CD4-positive, alpha-beta T cell treated with Interleukin-6 at 100 ng/mL for 8 hours (primary cell): ENCODE measurements at regions not wholly inside any gene's neighbourhood (a gene's known extent, or its start where the extent isn't known, plus 50 kb on each side); places are given as distances from the start of the nearest gene placed in this dataset.
"Not testable (repeated sequence)": the region's sequence is repeated elsewhere in the genome, so short reads cannot be mapped to it uniquely, and the experiment has no call there.

Experiments
- DNase-seq: peaks from one replicate; pipeline ENCODE4 v3.0.0-alpha.2; 2020; ENCODE audit warnings: mixed read lengths, low spot score

DNA sequence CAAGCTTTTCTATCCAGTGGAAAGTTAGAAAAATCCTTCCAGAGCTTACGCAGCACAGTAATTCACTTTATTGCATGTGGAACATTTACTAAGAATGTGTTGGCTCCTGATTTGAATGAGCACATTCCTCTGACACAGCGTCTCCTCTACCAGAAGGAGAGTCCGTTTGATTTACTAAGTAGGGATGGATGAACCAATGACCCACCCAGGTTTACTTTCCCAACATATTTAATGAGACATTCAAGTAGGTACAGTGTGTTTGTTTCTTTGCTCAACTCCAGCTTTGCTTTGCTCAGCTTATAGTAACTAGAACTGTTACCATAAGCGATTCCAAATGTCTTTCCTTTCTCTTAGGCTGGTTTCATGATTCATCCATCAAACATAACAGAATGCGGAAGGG lies 161.7 kb downstream of the SMARCA1 start:
- DNase-seq = no peak

DNA sequence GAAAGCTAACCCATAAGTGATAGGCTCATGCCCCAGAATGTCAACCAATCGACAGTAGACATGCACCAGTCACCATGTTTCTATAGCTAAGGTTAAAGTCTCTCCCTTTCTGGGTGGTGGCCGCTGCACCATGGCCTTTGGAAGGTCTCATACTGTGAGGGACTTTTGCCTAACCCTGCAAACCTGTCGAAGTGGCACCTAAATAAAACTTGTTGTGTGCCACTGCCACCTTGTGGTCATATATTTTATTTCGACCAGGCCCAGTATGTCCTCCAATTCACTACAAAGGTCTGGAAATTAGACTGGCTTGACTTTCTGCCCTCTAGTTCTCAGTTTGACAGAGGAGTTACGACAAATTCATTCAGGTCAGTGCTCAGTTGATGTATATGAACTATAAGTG lies 163.1 kb downstream of the SMARCA1 start:
- DNase-seq = peak; percentile 7

DNA sequence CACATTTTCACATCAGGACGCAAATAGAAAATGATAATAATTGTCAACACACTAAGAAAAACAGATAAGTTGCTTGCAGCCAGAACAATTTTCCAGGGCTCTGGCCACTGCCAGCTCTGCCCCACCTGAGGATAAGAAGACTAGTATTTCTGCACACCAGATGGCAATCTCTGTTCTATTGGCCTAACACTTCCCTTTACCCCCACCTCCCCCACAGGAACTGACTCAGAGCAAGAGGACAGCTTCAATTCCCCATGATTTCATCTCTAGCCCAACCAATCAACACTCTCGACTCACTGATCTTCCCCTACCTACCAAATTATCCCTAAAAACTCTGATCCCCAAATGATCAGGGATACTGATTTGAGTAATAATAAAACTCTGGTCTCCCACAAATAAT lies 164.0 kb downstream of the SMARCA1 start:
- DNase-seq = no peak

DNA sequence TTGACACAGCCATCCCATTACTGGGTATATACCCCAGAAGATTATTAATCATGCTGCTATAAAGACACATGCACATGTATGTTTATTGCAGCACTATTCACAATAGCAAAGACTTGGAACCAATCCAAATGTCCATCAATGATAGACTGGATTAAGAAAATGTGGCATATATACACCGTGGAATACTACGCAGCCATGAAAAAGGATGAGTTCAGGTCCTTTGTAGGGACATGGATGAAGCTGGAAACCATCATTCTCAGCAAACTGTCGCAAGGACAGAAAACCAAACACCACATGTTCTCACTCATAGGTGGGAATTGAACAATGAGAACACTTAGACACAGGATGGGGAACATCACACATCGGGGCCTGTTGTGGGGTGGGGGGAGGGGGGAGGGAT lies 165.9 kb downstream of the SMARCA1 start:
- DNase-seq = not testable (repeated sequence)

DNA sequence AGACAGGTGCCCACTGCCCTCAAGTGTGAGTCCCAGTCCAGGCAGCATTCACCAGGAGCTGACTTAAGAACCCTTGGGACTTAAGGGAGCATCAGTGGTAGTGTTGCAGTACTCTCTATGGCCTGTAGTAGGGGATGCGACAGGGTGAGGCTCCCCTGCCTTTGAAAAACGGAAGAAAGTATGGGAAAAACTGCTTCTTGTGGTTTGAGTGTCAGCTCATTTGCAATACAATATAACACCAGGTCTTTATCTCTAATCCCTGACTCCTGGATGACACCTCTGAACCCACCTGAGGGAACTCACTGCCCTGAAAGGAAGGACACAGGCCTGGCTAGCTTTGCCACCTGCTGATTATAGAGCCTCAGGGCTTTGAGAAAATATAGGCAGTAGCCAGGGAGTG lies 176.0 kb downstream of the SMARCA1 start:
- DNase-seq = no peak

DNA sequence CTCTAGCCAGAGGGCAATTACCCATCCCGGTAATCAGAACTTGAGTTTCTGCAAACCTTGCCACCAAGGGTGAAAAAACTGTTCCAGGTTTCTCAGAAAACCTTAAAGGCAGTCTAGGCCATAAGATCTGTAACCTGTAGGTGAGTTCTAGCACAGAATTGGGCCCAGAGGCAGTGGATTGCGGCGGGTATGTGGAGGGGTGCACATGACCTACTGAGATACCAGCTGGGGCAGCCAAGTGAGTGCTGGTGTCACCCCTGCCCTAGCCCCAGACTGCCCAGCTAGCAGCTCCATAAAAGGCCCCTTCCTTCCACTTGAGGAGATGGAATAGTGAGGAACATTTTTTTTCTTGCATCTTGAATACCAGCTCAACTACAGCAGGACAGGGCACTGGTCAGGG lies 176.7 kb downstream of the SMARCA1 start:
- DNase-seq = no peak

DNA sequence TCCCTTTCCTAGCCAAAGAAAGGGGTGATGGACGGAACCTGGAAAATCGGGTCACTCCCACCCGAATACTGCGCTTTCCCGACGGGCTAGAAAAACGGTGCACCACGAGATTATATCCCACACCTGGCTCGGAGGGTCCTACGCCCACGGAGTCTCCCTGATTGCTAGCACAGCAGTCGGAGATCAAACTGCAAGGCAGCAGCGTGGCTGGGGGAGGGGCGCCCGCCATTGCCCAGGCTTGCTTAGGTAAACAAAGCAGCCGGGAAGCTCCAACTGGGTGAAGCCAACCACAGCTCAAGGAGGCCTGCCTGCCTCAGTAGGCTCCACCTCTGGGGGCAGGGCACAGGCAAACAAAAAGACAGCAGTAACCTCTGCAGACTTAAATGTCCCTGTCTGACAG lies 186.0 kb downstream of the SMARCA1 start:
- DNase-seq = not testable (repeated sequence)

DNA sequence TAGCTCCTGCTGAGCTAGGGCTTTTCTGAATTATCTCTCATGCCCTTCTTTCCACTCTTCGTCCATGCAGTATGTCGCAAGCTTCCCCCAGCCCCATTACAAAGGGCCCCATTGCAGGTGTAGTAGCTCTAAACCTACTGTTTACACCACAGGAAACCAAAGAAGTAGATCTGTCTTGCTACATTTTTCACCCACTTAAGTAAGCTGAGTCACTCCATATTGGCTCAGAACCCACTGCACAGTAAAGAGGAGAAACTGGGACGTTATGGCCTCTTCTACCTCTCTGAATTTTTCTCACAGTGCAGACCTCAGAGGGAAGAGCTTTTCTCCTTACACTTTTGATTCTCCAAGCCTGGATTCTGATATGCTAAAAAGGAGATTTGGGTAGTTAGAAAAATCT lies 200.2 kb downstream of the SMARCA1 start:
- no peak for DNase-seq

DNA sequence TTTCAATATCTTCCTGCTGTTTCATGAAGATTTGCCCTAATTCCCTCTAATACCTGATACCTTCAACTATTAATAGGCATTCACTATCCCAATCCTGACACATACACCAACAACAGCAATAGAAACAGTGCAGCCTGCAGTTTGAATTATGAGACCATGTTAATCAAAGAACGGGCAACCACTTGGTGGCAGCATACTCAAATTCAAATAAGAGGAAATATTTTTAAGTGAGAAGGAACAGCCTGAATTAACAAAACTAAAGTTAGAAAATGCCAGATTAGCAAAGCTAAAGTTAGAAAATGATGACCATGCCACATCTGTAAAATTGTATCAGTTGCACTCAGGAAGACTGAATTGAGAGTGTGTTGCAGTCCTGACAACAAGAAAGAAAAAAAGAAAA lies 204.9 kb downstream of the SMARCA1 start:
- no peak for DNase-seq

DNA sequence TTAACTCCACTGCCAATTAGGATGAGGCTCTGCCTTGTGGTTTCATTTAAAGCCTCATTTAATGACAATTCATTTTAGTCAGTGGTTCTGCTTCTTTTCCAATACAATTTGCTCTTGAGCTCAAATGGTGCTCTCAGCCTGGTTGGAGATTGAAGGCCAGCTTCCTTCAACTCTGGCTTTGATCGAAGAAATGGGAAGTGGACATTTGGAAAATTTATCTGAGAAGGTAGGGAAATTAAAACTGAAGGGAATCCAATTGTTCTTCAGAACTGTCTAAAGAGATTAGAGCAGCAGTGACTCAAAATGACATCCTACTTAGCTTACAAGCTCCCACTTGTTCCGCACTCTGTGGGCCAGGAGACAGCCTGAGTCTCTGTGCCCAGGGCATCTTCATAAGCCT lies 206.8 kb downstream of the SMARCA1 start:
- no peak for DNase-seq

DNA sequence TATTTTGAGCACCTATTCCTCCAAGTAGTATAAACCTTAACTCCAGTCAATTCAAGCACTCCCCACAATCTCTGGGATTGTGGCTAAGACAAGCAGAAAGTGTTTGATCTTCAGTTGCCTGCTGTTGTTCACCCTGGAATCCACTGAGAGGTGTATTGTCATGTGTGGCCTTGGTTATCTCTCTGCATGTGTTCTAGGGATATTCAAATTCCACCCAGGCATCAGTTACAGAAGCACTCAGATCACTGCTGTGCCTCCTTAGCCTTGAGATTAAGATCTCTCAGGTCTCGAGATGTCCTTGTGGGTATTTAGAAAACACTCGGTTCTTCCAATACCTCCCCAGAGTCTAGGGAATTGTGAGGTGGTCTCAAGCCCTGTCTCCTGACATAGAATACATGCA lies 213.3 kb downstream of the SMARCA1 start:
- DNase-seq = no peak

DNA sequence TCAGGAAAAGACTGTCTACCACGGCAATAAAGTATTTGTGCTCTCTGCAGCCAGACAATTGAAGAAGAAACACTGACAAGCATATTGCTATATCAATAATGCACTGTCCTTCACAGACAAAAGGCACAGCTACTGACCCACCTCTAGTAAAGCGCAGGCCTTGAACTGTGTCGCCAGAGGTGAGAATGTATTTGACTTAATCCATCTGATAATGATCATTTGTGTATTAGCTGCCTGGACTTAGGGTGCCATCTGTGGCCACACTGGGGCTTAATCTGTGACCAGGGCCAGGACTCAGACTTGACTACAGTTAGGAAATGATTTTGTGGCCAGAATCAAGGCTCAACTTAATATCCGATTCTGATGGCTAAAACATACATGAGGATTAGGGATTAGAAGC lies 260.4 kb downstream of the SMARCA1 start:
- DNase-seq = no peak

DNA sequence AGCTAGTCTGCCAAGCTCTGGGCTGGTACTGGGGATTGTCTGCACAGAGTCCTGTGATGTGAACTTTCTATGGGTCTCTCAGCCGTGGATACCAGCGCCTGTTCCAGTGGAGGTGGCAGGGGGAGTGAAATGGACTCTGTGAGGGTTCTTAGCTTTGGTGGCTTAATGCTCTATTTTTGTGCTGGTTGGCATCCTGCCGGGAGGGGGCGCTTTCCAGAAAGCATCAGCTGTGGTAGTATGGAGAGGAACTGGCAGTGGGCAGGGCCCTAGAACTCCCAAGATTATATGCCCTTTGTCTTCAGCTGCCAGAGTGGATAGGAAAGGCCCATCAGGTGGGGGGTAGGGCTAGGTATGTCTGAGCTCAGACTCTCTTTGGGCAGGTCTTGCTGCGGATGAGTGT lies 267.8 kb downstream of the SMARCA1 start:
- not testable (repeated sequence) for DNase-seq

DNA sequence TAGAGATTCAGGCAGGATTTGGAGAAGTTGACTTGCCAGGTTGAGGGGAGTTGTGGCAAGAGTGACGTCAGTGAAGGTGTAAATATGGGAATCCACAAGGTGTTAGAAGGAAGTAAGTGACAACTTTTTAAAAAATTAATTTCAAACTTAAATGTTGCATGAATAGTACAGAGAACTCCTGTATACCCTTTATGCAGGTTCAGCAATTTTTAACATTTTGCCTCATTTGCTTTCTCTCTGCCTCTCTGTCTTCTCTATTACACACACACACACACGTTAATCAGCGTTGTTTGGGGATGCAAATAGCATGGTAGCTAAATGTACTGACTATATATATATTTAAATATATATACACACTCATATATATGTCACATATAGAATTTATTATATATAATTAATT lies 273.7 kb downstream of the SMARCA1 start:
- no peak for DNase-seq

DNA sequence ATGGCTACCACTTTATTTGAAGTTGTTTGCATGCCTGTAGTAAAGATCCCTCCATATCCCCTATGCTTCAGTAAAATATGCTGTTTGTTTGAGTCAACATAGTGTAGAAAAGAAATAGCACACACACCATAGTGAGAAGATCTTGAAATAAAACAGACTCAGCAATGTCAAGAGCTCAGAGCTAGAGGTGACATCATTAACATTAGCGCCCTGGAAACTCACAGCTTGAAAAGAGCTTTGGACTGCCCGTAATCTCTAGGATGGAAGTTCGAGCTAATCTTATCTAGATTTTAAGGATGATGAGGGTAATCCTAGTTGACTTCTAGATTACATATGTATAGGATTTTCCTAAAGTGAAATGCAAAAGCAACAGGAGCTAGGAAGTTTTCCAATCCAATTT lies 275.6 kb downstream of the SMARCA1 start:
- no peak for DNase-seq

DNA sequence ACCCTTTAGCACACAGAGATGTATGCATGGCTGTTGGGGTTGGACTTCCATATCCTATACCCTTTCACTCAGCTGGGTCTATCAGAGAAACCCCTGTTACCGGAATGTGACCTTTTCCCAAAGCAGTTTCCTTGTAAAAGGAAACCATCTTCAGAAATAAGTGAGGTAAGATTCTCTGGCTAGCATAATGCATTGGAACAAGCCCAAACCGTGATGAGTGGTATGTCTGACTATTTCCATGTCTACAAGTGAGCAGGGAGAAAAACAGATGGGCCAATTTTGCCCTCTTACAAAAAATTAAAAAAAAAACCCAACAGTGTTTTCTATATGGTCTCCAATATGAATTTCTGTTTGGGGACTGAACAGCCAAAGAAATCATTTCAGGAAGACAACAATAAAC lies 283.9 kb downstream of the SMARCA1 start:
- no peak for DNase-seq

DNA sequence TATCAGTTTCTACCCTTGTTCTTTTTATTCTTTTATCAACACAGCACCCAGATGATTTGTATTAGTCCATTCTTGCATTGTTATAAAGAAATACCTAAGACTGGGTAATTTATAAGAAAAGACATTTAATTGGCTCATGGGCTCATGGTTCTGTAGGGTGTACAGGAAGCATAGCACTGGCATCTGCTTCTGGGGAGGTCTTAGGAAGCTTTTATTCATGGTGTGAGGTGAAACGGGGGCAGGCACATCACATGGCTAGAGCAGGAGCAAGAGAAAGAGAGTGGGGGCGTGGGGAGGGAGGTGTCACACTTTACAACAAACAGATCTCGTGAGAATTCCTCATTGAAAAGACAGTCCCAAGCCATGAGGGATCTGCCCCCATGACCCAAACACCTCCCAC lies 285.3 kb downstream of the SMARCA1 start:
- no peak for DNase-seq

DNA sequence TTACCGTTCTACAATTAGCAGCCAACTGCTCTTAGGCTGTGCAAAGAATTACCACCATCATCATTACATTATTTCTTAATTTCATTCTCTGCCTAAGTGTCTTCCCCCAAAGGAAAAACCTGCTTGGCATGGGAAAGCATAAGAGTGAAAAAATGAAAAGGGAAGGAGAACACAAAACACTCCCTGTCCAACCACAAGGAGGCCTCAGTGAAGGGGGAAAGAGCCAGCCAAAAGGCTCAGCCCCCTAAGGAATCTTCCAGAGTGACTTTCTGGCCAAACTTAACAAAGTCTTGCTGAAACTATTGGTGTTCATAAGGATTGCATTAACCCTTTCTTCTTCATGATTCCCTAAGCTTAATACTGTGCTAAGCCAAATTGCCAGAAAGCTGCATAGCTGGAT lies 287.4 kb downstream of the SMARCA1 start:
- no peak for DNase-seq

DNA sequence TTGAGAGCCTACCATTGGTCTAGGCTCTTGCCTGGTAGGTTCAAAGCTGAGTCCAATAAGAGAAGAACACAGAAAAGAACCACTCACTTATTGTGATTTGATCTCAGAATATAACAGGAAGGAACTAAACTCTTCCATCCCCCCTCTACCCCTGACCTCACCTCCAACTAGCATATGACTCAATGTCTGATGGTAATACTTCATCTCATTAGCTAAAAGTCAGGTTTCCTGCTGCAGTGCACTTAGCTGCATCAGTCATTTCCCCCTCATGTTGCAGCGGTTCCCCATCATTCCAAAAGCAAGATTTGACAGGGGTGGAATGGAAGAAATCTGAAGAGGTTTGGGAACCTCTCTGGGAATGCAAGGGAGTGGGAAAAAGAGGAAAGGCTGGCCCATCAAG lies 289.5 kb downstream of the SMARCA1 start:
- no peak for DNase-seq

DNA sequence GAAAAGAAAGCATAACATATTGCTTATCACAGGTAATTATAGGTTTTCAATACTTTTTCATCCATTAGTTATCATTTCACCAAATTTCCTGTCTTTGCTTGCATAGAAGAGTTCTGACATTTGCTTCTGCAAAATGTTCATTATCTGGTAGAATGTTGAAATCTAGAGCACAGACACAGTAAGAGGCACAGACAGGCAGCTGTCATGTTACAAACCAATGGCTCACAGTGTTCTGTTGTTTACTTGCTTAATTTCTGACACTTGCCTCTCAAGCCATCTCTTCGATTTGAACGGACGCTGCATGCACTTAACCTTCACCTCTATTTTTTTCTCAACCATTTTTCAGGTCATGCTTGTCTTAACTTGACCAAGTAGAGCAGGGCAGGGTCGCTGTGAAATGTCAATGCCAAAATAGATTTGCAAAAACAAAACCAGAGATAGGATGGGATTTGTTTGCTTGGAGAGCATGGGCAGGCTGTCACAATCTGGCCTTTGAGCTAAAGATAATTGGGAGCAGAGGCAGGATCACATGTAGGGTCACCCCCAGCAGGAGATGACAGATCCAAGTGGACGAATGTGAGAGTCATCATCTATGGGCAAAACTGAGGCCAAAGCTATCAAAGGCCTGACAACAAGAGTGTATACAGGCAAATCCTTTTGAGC lies 292.3 kb downstream of the SMARCA1 start:
- no peak for DNase-seq

DNA sequence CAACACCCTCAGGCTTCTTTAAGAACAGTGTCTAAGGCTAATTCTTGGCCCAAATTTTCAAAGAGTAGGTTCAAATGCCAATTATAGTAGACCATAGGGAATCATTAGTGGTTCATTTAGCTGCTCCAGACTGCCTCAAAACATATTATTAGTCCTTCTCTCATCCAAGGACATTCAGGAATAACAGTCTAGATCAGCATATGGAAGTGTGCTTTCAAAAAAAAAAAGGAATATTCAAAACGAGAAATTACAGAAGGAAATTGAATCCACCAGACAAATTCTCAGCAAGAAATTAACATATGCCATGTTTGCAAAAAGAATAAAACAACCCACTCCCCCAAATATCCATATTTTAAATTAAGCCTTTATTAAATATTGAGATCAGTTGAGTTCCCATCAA lies 293.1 kb downstream of the SMARCA1 start:
- no peak for DNase-seq

DNA sequence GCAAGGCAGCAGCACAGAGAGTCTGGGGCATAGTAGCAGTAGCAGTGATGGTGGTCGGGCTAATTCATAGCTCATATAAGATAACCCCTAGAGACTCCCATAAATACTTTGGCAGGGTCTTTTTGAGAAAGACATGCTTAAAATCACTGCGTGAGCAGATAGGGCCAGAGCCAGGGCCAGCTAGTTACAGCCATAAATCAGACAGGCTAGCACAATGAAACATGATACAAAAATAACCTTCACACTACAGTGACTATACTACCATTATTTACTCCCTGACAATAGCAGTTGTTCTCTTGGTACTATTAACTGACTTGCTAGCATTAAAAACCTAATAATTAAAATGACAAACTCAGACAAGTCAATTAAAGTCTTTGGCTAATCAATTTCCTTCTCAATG lies 295.9 kb downstream of the SMARCA1 start:
- no peak for DNase-seq

DNA sequence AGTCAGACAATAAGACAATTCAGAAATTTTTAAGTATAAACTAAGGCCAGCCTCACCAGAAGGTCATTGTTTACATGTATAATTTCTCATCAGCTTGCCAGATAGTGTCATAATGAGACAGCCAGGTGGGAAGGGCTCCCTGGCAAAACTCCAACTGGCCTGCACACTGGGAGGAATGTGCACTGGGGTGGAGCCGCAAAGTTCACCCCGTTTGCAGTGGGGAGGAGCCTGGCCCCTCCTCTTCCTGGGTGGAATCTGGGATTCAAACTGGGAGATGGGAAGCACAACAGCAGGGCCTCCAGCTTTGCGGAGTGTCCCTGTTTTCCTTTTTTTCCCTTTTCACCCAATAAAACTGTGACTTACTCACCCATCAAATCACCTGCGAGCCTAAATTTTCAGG lies 329.9 kb downstream of the SMARCA1 start:
- DNase-seq = no peak

DNA sequence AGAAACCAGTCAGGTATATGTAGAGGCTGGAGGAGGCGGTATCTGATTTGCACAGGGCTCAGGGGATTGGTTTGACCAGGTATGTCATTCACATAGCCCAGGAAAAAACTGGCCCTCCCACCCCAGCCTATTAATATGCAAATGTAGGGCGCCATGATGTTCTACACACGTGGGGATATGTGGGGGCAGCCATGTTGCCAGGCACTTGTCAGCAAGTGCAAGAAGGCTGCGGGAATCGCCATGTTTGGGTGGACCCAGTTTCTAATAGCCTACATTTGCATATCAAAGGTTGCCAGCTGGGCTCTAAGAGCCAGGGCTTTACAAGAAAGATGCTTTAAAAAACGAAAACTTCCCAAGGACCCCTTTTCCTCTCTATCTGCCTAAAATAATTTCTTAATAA lies 335.1 kb downstream of the SMARCA1 start:
- no peak for DNase-seq

DNA sequence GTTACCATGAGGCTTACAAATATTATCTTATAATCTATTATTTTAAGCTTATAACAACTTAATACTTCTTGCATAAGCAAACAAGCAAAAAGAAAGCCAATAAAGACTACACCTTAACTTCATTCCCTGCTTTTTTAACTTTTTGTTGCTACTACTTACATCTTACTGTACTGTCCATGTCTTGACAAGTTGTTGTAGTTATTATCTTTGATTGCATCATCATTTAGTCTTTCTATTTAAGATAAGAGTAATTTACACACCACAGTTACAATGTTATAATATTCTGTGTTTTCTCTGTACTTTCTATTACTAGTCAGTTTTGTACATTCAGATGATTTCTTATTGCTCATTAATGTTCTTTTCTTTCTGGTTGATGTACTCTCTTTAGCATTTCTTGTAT lies 346.6 kb downstream of the SMARCA1 start:
- DNase-seq = no peak
